ENCODE measurements at regions not wholly inside any gene's neighbourhood (a gene's known extent, or its start where the extent isn't known, plus 50 kb on each side); places are given as distances from the start of the nearest gene placed in this dataset.

GRCh38 chr12:124085419-124086296 lies 112.6 kb downstream of the ZNF664 start:
- TF ChIP-seq CTCF (conservative IDR thresholded peaks at IDR 0.05 in 1 of 2, IDR thresholded peaks at IDR 0.05 in 1 of 2; ENCODE audit: extremely low read depth in 1 of 2, insufficient read depth in 1 of 2, low read depth in 1 of 2, low read length in 2 of 2) (no peak), EZH2 (IDR thresholded peaks at IDR 0.05; ENCODE audit: borderline replicate concordance, low read length) (no peak)

Measured in mammary epithelial cell (primary cell).